NOMO-1 treated with dmso at 0.1 percent for 144 hours (cell line): ENCODE measurements at regions not wholly inside any gene's neighbourhood (a gene's known extent, or its start where the extent isn't known, plus 50 kb on each side); places are given as distances from the start of the nearest gene placed in this dataset.

Experiments used
- DNase-seq: peaks from one replicate; lab custom pipeline; 2025; ENCODE audit not compliant: unreplicated experiment; lab: John Stamatoyannopoulos, UW

GRCh38 chr9:2925016-2925415, 81.1 kb upstream of the PUM3 start:
- no peak for DNase-seq

GRCh38 chr9:2924380-2924768, 80.5 kb upstream of the PUM3 start:
- no peak for DNase-seq

- DNase-seq, result no peak
Observed at GRCh38 chr9:2923766-2924379, 80.0 kb upstream of the PUM3 start.

GRCh38 chr9:2919347-2919746, 75.5 kb upstream of the PUM3 start:
- DNase-seq, result no peak

GRCh38 chr9:2916382-2916985, 72.6 kb upstream of the PUM3 start:
- no peak for DNase-seq

GRCh38 chr9:2913026-2913425, 69.1 kb upstream of the PUM3 start:
- no peak for DNase-seq

GRCh38 chr9:2907411-2907810, 63.5 kb upstream of the PUM3 start:
- no peak for DNase-seq

- no peak for DNase-seq
Observed at GRCh38 chr9:2904242-2904930, 60.5 kb upstream of the PUM3 start.
